Spleen (tissue), 7 donors: ENCODE measurements at regions not wholly inside any gene's neighbourhood (a gene's known extent, or its start where the extent isn't known, plus 50 kb on each side); places are given as distances from the start of the nearest gene placed in this dataset.

Experiments
- CTCF ChIP-seq, 11 experiments: fragments of 200-600 bp in 7 of 11; fragments of 450-650 bp in 4 of 11; sonication (generic) in 4 of 11; IDR thresholded peaks in 8 of 11; conservative IDR thresholded peaks in 3 of 11; 1 replicate in 7 of 11; 2 replicates in 4 of 11; pipeline versions ENCODE4 v1.4.0 to v1.8.0; 2016 to 2021; ENCODE audit warnings: antibody characterized with exemption in 11 of 11, inconsistent platforms in 4 of 11, mild to moderate bottlenecking in 1 of 11
- POLR2AphosphoS5 ChIP-seq, 3 donors: sonication (generic); formaldehyde crosslinking; IDR thresholded peaks; one replicate each; pipeline ENCODE4 v1.5.1; 2017; ENCODE audit warnings: antibody characterized with exemption in 3 of 3
- donor health status: DM: no; HTN: no; CAD: no; lungs with moderate emphysema.
- donor health status: DM: no; HTN: no; CAD: no.
- donor health status: DM: no; HTN: no; CAD: no.

DNA sequence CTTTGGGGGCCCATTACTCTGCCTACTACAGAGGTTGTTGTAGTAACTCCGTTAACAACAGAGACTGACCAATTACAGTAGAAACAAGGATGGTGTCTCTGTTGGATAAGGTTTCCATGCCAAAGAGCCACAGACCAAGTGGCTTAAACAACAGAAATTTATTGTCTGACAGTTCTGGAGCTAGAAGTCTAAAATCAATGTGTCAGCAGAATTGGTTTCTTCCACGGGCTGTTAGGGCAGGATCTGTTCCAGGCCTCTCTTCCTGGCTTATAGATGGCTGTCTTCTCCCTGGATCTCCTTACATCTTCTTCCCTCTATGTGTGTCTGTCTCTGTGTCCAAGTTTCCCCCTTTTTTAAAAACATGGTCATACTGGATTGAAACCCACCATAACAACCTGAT, 135.3 kb downstream of the AKAIN1 start:
- TF ChIP-seq CTCF (IDR thresholded peaks at IDR 0.05 in 8 of 11, conservative IDR thresholded peaks at IDR 0.05 in 3 of 11) (no peak), POLR2AphosphoS5 (IDR thresholded peaks at IDR 0.05) (no peak)
